Peyer's patch (tissue), 4 donors: ENCODE measurements at regions not wholly inside any gene's neighbourhood (a gene's known extent, or its start where the extent isn't known, plus 50 kb on each side); places are given as distances from the start of the nearest gene placed in this dataset.

Experiments used
- POLR2A ChIP-seq, 2 donors: fragments of 450-650 bp; IDR thresholded peaks; one replicate each; pipeline ENCODE4 v1.5.1; 2017; ENCODE audit warnings: antibody characterized with exemption in 2 of 2, mild to moderate bottlenecking in 2 of 2, moderate library complexity in 2 of 2
- TF ChIP-seq, protein P1 (sequence below), 6 experiments: fragments of 450-650 bp in 4 of 6; fragments of 200-600 bp in 2 of 6; sonication (generic) in 1 of 6; IDR thresholded peaks; one replicate each; pipeline ENCODE4 v1.5.1; 2017 to 2019; ENCODE audit warnings: antibody characterized with exemption in 6 of 6, mild to moderate bottlenecking in 3 of 6, moderate library complexity in 1 of 6

DNA sequence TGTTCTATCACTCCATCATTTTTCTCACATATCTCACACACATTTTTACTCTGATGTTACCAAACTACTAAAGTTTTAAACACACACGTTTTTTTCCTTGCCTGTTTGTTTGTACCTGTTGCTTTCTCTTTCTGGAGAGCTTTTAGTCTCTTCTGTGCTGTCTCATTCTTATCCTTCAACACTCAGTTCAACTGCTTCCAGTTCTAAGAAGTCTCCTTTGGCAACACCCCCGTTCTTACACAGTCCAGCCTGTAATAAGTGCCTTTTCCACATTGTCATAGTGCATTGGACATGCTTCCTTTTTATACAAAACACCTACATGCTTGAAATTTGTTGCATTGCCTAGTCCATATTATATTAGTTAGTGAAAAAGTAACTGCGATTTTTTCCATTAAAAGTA is 360.2 kb upstream of the BRINP3 start:
- TF ChIP-seq POLR2A (IDR thresholded peaks at IDR 0.05), result no peak
- TF ChIP-seq, protein P1, sequence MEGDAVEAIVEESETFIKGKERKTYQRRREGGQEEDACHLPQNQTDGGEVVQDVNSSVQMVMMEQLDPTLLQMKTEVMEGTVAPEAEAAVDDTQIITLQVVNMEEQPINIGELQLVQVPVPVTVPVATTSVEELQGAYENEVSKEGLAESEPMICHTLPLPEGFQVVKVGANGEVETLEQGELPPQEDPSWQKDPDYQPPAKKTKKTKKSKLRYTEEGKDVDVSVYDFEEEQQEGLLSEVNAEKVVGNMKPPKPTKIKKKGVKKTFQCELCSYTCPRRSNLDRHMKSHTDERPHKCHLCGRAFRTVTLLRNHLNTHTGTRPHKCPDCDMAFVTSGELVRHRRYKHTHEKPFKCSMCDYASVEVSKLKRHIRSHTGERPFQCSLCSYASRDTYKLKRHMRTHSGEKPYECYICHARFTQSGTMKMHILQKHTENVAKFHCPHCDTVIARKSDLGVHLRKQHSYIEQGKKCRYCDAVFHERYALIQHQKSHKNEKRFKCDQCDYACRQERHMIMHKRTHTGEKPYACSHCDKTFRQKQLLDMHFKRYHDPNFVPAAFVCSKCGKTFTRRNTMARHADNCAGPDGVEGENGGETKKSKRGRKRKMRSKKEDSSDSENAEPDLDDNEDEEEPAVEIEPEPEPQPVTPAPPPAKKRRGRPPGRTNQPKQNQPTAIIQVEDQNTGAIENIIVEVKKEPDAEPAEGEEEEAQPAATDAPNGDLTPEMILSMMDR (IDR thresholded peaks at IDR 0.05), result no peak
